ENCODE measurements at regions not wholly inside any gene's neighbourhood (a gene's known extent, or its start where the extent isn't known, plus 50 kb on each side); places are given as distances from the start of the nearest gene placed in this dataset.
A peak's percentile ranks its signal among the peaks of the same experiment; 100 is the strongest.

DNA sequence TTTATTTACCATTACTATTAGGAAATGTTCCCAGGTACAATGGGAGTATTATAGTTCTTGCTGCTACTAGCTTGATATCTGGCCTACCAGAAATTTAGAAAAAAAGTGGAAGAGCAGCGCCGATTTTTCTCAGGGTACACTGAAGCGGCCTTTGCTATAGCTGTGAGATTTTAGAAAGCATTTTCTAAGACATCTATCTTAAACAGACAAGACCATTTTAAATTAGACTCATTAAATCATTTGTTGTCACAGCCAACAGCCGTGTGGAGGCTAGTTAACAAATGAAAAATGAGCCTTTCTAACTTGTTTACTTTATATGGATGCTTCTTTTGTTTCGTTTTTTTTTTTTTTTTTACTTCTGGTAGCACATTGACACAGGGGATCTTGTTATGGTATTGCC lies 183.2 kb upstream of the ZRANB2 start:
- DNase-seq (ENCODE audit: low spot score): no peak

DNA sequence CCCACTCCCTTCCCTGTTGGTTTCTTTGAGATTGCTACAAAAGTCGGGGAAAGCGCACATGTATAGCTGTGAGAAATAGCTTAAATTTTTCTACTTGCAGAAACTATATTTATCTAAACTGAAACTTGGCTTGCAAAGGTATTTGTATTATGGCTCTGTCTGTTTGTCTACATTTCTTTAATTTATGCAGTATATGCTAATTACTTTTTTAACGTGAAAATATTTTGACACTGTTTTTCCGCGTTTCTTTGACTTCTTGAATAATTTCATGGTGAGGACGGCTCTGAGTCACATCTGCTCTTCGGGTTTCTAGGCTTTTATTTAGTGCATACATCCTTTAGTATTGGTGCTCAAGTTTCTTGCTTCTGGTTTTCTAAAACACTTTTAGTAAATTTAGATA lies 182.1 kb upstream of the ZRANB2 start:
- DNase-seq (ENCODE audit: low spot score): no peak

DNA sequence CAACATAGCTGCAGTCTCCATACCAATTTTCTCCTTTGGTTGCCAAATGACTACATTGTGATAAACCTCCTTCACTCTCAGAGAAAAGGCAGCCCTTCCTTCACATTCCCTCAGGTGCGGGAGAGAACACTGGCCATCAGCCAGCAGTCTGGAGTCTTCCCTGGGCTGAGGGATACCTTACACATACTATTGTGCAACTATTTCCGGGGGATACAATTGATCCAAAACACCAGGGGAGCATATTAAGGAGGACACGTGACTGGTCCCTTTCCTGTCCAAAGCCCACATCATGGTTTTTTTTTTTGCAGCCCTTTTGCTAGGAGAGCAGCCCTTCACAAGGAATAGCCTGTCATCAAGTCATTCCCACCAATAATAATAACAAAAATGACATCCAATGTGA lies 172.1 kb upstream of the ZRANB2 start:
- no peak for DNase-seq (ENCODE audit: low spot score)

DNA sequence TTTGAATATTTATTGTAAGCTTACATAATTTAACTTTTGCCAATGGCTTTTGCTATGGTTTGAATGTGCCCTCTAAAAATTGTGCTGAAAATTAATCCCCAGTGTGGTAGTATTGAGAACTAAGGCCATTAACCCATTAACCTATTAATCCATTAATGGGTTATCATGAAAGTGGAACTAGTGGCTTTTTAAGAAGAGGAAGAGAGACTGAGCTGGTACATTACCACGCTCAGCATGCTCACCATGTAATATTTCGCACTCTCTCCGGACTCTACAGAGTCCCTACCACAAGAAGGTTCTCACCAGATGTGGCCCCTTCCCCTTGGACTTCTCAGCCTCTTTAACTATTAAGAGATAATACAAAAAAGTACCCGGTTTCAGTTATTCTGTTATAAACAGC lies 164.4 kb upstream of the ZRANB2 start:
- no peak for DNase-seq (ENCODE audit: low spot score)

DNA sequence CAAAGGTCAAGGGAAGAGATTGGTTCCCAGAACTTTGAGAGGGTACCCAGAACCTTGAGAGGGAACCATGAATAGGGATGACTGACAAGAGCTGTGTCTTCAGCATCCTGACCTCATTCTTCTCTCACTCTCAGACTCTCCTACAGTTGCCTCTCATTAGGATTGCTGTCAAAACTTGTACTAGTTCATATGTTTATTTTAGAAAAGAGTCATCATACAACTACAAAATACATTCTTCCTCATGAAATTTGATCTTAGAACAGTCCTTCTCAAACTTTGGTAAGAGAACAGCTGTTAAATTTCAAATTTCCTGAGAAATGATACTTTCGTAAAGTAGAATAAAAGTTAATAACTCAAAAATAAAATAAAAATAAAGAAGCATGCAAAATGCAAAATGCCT lies 161.4 kb upstream of the ZRANB2 start:
- DNase-seq (ENCODE audit: low spot score): no peak

DNA sequence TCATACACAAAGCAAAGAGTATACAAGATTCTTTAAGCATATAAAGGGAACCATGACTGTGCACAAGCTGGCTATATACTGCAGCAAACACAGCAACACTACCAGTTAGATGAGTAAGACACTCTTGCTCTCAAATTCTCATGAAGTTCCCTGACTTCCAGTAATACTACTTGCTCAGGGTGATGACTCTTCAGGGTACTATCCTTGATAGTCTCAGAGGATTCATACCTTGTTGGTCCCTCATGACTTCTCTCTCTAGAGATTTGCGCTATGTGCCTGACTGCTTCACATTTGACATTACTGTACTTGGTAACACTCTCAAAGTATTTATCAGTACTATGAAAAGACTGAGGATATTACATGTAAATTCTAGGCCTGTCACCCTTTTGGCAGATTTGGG lies 159.8 kb upstream of the ZRANB2 start:
- no peak for DNase-seq (ENCODE audit: low spot score)

DNA sequence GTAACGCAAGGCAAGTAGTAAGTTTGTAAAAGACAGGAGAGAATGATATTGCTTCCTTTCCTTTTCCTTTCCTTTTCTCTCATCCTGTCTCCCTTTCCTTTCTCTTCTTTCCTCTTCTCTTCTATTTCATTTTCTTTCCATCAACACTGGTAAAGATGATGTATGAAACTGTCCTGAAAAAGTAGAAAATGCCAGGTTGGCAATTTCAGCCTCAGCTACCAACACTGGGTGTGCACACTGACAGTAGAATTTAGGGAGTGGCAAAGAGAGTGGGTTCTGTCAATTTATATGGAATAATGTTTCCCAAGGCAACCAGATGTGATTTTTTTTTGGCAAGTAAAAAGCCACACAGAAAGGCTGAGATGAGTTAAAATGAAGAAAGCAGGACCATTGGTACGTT lies 155.7 kb upstream of the ZRANB2 start:
- no peak for DNase-seq (ENCODE audit: low spot score)

DNA sequence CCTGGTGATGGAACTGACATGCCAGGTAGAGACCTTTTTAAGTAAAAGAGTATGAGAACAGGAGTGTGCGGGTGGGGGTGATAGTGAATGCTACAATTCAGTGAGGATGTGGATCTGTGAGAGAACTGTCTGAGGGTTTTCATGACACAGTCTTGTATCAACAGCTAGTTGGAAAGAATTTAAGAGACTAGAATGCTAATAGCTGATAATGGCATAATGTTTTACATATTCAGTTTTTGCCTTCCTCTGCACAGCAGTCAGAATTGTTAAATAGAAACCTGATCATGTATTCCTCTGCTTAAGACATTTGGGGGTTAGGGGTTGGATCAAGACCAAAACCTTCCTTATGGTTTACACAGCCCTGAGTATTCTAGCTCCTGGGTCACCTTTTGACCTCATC lies 152.8 kb upstream of the ZRANB2 start:
- no peak for DNase-seq (ENCODE audit: low spot score)

DNA sequence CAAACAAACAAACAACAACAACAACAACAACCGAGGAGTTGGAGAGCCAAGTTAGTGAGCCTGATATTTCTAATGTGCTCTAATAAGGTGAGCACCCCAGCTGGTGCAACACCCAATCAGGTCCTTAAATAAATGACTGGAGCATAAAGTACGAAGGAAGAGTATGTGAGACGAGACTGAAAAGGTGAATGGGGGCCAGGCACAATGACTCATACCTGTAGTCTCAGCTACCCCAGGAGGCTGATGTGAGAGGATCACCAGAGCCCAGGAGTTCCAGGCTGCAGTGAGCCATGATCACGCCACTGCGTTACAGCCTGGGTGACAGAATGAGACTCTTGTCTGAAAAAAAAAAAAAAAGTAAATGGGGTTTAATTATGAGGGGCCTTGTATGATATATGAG lies 152.0 kb upstream of the ZRANB2 start:
- DNase-seq (ENCODE audit: low spot score): no peak

DNA sequence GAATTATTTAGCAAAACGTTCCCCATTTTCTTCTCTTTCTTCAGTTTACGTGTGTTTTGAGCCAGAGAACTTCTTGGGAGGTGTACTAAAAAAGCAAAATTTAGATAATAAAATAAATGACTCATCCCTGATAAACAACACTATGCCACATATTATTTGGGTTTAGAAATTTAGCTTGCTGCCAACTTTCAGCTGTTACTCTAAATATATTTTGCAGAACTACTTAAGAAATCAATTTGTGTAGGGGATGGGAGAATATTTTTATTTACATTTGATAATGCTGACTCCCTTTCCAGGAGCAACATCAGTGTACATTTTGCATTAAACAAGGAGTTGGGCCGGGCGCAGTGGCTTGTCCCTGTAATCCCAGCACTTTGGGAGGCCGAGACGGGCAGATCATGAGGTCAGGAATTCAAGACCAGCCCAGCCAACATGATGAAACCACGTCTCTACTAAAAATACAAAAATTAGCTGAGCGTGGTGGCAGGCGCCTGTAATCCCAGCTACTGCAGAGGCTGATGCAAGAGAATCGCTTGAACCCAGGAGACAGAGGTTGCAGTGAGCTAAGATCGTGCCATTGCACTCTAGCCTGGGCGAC lies 151.4 kb upstream of the ZRANB2 start:
- no peak for DNase-seq (ENCODE audit: low spot score)

DNA sequence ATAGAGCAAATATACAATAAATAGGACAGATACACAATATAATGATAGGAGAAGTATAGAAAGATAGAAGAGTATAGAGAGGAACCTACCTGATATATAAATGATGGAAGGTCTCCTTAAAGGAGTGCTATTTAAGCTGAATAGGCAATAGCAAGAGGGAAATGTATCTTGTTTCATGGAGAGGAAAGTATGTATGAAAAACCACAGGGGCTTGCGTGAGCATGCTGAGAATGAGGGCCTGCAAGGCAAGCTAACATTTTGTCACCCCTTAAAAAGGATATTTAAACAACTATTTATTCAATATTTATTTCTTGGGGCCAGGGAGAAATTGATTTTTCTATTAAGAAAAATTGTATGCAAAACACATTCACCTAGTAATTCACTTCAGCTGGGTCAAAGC lies 150.9 kb upstream of the ZRANB2 start:
- DNase-seq (ENCODE audit: low spot score): no peak

DNA sequence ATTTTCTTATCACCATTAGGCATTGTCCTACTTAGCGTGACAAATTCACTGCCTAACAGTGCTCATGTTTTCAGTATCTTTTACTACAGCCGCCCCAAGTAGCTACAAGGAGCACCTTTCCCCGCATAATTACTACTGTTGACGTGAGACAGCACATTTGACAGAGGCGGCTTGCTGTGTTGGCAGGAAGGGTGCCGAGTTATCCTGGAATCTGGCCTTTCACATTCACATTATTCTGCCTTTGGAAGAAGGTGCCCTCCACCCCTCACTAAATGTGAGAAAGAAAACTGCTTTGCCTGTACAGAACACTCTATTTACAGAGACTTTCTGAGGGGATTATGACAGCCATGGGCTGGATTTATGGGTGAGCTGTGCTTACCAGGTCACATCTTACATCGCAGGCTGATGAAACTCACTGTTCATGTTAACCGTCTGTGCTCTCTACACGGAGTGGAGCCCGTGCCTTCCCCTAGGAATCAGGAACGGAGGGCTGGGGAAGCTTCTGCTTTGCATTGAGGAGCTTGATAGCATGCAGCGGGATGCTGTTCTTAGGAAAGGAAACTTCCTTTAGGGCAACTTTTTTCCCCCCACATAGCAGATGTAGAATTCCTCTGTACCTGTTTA lies 148.0 kb upstream of the ZRANB2 start:
- DNase-seq (ENCODE audit: low spot score): no peak

DNA sequence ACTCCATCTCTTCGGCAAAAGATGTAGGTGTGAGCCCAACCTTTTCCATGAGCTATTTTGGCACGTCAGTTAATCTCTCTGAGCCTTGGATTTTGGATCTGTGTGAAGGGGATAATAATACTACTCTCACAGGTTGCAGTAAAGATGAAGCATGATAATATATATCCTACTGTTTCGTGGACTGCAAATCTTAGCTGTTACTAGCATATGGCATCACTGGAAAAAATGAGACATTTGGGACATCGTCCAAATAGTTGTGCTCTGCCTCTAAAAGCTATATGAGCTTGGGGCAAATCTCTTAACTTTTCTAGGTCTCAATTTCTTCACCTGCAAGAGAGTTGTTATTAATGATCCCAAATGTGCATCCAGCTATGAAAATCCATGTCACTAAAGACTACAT lies 147.4 kb upstream of the ZRANB2 start:
- no peak for DNase-seq (ENCODE audit: low spot score)

DNA sequence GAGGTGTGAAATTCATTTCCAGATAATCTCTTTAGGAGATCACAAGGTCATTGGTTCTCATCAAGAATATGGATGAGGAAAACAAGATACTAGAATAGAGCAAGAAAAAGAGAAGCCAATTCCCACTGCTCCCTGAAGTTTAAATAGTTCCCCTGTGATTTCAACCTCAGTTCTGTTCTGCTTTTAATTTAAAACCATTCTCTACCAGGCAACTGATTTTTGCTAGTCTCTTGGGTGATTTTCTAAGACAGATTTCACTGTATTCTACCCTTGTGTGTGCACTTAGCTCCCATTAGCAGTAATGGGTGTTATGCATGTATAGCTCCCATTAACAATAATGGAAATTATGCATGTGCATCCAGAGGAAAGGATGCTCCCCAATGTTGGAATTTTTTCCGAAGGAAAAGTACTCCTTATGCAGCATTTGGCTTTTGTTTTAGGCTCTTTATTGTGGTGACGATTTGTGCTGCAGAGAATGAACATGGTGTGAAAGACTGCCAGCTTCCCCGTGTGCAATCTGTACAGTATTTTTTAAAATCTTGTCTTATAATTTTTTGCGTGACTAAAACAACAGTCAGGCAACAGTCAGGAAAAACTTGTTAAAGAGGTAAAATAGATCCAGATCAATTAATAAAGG lies 144.0 kb upstream of the ZRANB2 start:
- no peak for DNase-seq (ENCODE audit: low spot score)

DNA sequence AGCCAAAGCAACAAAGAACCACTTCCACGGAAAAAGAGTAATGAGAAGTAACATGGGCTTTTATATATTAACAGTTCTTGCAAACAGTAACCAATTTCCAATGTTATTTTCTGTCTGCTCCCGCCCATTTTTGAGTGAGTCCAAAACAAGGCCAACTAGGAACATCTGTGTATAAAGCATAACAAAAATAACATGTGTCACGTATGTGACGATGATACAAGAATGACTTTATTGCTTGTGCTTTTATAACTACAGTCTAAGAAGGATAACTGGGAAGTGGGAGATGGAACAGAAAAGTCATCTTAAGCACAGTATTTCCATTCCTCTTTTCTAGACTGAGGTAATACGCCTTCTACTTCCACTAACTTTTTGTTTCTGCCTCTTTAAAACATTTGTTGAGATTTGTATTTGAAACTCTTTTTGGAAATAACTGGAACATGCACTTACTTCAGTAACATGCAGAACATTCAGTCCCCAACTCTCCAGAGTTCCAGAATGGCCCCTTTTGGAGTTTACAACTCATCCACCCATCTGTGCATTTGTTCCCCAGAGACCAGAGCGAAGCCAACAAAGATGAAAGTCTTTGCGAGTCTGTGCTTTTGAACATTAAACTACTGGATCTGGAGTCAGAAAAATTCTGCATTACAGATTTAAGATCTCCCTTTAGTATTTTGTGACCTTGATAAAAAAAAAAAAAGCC lies 143.0 kb upstream of the ZRANB2 start:
- DNase-seq (ENCODE audit: low spot score): no peak

DNA sequence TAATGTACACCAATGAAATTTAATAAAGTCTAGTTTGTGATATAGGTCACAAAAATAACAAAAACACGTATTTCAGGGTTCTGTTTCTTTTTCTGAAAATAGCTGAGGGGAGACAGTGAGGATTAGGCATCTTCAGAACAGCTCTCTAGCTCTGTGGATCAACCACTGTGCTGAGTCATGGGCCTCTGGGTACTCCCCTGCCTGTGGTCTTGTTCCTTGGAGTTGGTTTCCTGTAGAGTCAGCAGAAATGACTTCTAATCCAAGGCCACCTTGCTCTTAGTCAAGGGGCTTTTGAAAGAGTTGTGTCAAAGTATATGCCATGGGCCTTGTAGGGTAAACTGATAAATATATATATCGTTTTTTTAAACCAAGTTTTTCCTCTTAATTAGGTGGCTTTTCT lies 141.8 kb upstream of the ZRANB2 start:
- no peak for DNase-seq (ENCODE audit: low spot score)

DNA sequence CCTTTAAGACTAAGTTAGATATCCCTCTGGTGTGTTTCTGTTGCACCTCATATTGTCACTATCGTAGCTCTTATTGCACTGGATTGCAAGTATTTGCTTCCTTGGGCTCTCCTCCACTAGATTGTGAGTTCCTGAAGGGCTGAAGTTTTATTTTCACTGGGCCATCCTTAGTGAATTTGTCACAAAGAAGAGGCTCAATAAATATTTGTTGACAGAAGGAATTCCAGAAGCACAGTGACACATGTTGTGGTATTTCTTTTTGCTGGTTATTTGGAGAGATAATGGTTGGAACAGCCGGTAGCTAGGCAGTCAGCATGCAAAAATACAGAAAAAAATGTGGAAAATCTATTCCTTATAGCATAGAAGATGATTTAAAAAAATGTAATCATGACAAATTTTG lies 129.9 kb upstream of the ZRANB2 start:
- DNase-seq (ENCODE audit: low spot score): no peak

DNA sequence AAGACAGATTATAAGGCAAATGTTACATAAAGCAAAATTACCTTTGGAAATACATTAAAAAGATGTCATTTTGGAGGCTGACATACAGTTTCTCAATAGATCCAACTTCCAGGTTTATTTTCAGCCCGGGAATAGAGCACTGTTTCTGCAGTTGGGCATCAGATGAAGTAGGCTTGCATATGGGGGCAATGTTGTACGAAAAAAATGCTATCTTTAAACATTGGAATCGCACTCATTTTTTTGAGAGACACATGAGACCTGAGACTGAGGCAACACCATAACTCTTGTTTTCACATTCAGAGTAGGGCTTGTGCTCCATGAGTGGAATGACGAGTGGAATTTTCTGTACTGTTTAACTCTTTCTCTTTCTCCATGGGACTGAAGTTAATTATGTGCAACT lies 122.4 kb upstream of the ZRANB2 start:
- no peak for DNase-seq (ENCODE audit: low spot score)

DNA sequence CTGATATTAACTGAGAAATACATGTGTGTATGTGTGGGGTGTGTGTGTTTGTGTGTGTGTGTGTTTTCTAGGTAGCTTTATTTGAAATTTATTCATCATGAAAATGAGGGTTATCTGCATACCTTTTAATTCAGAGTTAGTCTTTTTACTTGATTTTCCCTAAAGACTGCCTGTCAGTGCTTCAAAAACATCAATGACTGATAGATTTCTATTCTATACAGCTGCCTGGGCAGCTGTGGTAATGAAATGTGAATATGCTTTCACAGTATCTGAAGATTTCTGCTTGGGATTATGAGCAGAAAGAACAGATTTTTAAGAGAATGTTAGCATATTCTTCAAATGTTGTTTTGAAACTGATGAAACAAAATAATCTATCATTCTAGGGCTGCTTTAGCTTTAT lies 119.7 kb upstream of the ZRANB2 start:
- no peak for DNase-seq (ENCODE audit: low spot score)

DNA sequence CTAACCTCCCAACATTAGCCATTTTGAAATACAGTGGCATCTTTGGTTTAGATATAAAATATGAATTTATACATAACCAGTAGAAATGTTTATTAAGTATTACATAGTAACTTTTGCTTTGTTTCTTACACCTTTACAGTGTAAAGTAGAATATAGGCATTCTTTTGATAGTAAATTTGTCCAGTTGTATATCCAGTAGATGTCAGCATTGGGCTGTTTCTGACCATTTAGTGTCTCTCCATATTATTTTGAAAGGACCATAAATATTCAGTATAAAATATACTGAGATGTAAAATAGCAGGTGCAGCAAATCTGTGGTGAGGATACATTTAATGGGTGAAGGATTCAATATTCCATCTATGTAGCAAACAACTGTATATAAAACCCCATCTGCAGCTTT lies 115.8 kb upstream of the ZRANB2 start:
- peak; percentile 5 for DNase-seq (ENCODE audit: low spot score)

DNA sequence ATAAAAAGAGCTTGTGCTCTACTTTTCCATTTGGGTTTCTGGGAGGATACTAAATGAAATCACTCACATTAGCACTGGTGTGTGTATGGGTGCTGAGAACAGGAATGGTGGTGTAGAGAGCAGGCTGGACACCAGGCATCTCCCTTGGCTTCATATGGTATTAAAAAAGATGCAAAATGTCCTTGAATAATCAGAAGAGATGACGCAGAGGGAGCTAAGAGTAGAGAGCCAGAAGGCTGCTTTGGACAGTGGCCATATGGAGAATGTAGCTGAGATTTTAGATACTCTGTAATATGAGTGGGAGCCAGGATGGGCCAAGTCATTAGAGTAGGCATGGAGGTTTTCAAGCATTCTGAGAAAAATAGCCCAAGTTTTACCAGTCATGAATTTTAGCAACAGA lies 112.3 kb upstream of the ZRANB2 start:
- no peak for DNase-seq (ENCODE audit: low spot score)

DNA sequence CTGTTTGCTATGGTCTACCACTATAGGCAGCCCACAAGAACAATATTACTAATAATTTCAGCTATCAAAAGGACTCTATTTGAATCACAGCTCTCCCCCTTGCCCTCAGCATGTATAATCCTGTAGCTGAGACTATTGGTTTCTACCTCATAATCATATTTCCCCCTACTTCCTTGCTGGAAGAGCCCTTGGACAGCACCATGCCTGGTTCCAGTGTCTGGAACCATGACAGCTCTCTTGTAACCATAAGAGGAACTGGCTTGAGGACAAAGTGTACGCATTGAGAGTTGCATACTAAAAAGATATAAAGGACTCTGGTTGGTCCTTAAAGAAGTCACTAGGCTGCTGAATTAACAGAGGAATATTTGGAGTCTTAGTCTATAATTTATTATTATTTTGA lies 110.7 kb upstream of the ZRANB2 start:
- DNase-seq (ENCODE audit: low spot score): no peak

DNA sequence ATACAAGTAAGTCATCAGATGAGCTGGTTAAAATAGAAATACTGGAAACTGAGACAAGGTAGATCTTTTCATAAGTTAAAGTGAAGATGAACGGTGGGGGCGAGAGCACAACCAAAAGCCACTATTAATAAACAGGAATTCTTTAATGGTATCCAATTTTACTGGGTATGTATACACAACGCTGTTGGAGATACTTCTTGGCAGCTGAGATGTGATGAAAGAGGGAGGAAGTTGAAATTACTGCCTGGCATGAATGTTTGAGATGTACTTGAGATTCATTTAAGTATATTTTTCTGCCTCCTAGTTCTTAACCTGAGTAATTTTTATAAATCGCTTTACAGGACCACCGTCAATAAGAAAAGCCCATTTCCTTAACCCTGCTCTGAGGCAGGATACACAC lies 110.0 kb upstream of the ZRANB2 start:
- no peak for DNase-seq (ENCODE audit: low spot score)

DNA sequence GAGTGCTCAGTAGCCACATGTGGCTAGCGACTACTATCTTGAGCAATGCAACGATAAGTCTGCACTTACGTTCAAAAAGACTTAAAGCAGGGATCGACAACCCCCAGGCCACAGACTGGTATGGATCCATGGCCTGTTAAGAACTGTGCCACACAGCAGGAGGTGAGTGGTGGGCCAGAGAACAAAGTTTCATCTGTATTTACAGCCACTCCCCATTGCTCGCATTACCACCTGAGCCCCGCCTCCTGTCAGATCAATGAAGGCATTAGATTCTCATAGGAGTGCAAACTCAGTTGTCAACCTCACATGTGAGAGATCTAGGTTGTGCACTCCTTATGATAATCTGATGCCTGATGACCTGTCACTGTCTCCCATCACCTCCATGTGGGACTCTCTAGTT lies 103.6 kb upstream of the ZRANB2 start:
- no peak for DNase-seq (ENCODE audit: low spot score)
